ENCODE measurements at regions not wholly inside any gene's neighbourhood (a gene's known extent, or its start where the extent isn't known, plus 50 kb on each side); places are given as distances from the start of the nearest gene placed in this dataset.

GRCh38 chr6:131393433-131393832 is 179.6 kb upstream of the ARG1 start:
- H3K4me3 ChIP-seq (ENCODE audit: low read length) = no peak overlapping the region
- TF ChIP-seq CTCF (conservative IDR thresholded peaks at IDR 0.05; ENCODE audit: low read depth, low read length) = no peak
- DNase-seq (ENCODE audit: low read depth) = no peak

- DNase-seq (ENCODE audit: low read depth) = no peak
- H3K4me3 ChIP-seq (ENCODE audit: low read length) = no peak overlapping the region
- no peak for TF ChIP-seq CTCF (conservative IDR thresholded peaks at IDR 0.05; ENCODE audit: low read depth, low read length)
These were observed 178.1 kb upstream of the ARG1 start for GRCh38 chr6:131394768-131395432.

- no peak overlapping the region for H3K4me3 ChIP-seq (ENCODE audit: low read length)
- no peak for DNase-seq (ENCODE audit: low read depth)
- no peak for TF ChIP-seq CTCF (conservative IDR thresholded peaks at IDR 0.05; ENCODE audit: low read depth, low read length)
These were observed 174.8 kb upstream of the ARG1 start for GRCh38 chr6:131398176-131398575.

GRCh38 chr6:131399433-131399832 is 173.6 kb upstream of the ARG1 start:
- H3K4me3 ChIP-seq (ENCODE audit: low read length) = no peak overlapping the region
- DNase-seq (ENCODE audit: low read depth) = no peak
- TF ChIP-seq CTCF (conservative IDR thresholded peaks at IDR 0.05; ENCODE audit: low read depth, low read length) = no peak

- DNase-seq (ENCODE audit: low read depth) = no peak
- no peak for TF ChIP-seq CTCF (conservative IDR thresholded peaks at IDR 0.05; ENCODE audit: low read depth, low read length)
- no peak overlapping the region for H3K4me3 ChIP-seq (ENCODE audit: low read length)
These were observed 172.8 kb upstream of the ARG1 start for GRCh38 chr6:131400054-131400778.

GRCh38 chr6:131400779-131401496 is 172.1 kb upstream of the ARG1 start:
- no peak overlapping the region for H3K4me3 ChIP-seq (ENCODE audit: low read length)
- DNase-seq (ENCODE audit: low read depth) = no peak
- TF ChIP-seq CTCF (conservative IDR thresholded peaks at IDR 0.05; ENCODE audit: low read depth, low read length) = no peak
